SK-N-SH (cell line): ENCODE measurements at regions not wholly inside any gene's neighbourhood (a gene's known extent, or its start where the extent isn't known, plus 50 kb on each side); places are given as distances from the start of the nearest gene placed in this dataset.

Source experiments
- CTCF ChIA-PET: fragments of 300-600, 350-600 bp; formaldehyde crosslinking; extraction: SDS; loops from one replicate; lab custom pipeline; 2021; lab: Yijun Ruan, JAX
- POLR2A ChIA-PET: fragments of 350-600 bp; sonication (Branson Sonifier 250); formaldehyde crosslinking; extraction: SDS; loops from one replicate; lab custom pipeline; 2020; ENCODE audit warnings: antibody characterized with exemption, inconsistent platforms; lab: Yijun Ruan, JAX
- DNase-seq: peaks from one replicate; pipeline ENCODE4 v3.0.0; 2012
- H2AFZ ChIP-seq: fragments of 200-600 bp; sonication (generic); 2 replicates; pipeline ENCODE4 v1.8.1; 2016; ENCODE audit warnings: antibody characterized with exemption, mild to moderate bottlenecking, low read depth
- H3F3A ChIP-seq: fragments of 200-600 bp; sonication (generic); replicated peaks from 2 replicates; pipeline ENCODE3; 2016; ENCODE audit warnings: antibody characterized with exemption, mild to moderate bottlenecking; ENCODE audit not compliant: insufficient read depth
- H3K27ac ChIP-seq, 2 experiments: fragments of 200-500 bp in 1 of 2; fragments of 200-600 bp in 1 of 2; sonication (Bioruptor generic) in 1 of 2; sonication (generic), shearing (Covaris generic) in 1 of 2; 2 replicates each; pipeline versions ENCODE4 v1.5.1 to v1.6.1; 2014 to 2016; ENCODE audit warnings: low read depth in 2 of 2, inconsistent platforms in 1 of 2, low read length in 1 of 2, mild to moderate bottlenecking in 1 of 2, mixed read lengths in 1 of 2
- H3K27me3 ChIP-seq: fragments of 200-600 bp; sonication (generic), shearing (Covaris generic); 2 replicates; pipeline ENCODE4 v1.6.1; 2016; ENCODE audit warnings: mixed run types; ENCODE audit not compliant: insufficient read depth
- H3K36me3 ChIP-seq, 2 experiments: fragments of 200-500 bp in 1 of 2; fragments of 200-600 bp in 1 of 2; sonication (Bioruptor generic) in 1 of 2; sonication (generic) in 1 of 2; replicated peaks in 1 of 2; 2 replicates each; pipeline versions ENCODE3 to v1.5.1; 2014 to 2016; ENCODE audit warnings: low read length in 1 of 2, mild to moderate bottlenecking in 1 of 2; ENCODE audit not compliant: insufficient read depth in 2 of 2, control insufficient read depth in 1 of 2
- H3K4me1 ChIP-seq, 2 experiments: fragments of 200-500 bp in 1 of 2; fragments of 200-600 bp in 1 of 2; sonication (Bioruptor generic) in 1 of 2; sonication (generic), shearing (Covaris generic) in 1 of 2; 2 replicates each; pipeline versions ENCODE4 v1.5.1 to v1.6.1; 2014 to 2016; ENCODE audit warnings: low read depth in 1 of 2, low read length in 1 of 2, mixed run types in 1 of 2; ENCODE audit not compliant: insufficient read depth in 2 of 2, control insufficient read depth in 1 of 2
- H3K4me2 ChIP-seq: fragments of 200-600 bp; sonication (generic), shearing (Covaris generic); 2 replicates; pipeline ENCODE4 v1.6.1; 2017; ENCODE audit warnings: mixed run types
- H3K4me3 ChIP-seq, 2 experiments: fragments of 200-500 bp in 1 of 2; fragments of 200-600 bp in 1 of 2; sonication (Bioruptor generic) in 1 of 2; sonication (generic), shearing (Covaris generic) in 1 of 2; 2 replicates each; pipeline versions ENCODE4 v1.5.1 to v1.8.1; 2014 to 2016; ENCODE audit warnings: low read depth in 2 of 2, inconsistent platforms in 1 of 2, low read length in 1 of 2, mild to moderate bottlenecking in 1 of 2, mixed read lengths in 1 of 2, moderate library complexity in 1 of 2
- H3K79me2 ChIP-seq: fragments of 200-600 bp; sonication (generic); 2 replicates; pipeline ENCODE4 v1.8.1; 2017; ENCODE audit warnings: mild to moderate bottlenecking; ENCODE audit not compliant: insufficient read depth
- H3K9ac ChIP-seq: fragments of 200-600 bp; sonication (generic); 2 replicates; pipeline ENCODE4 v1.6.1; 2017; ENCODE audit warnings: mixed run types
- H3K9me2 ChIP-seq: fragments of 200-600 bp; sonication (generic); 2 replicates; pipeline ENCODE4 v1.6.1; 2017; ENCODE audit warnings: mixed run types
- H3K9me3 ChIP-seq: fragments of 200-600 bp; sonication (generic); 2 replicates; pipeline ENCODE4 v1.6.1; 2017; ENCODE audit warnings: mixed run types, mild to moderate bottlenecking, moderate library complexity
- H4K20me1 ChIP-seq: fragments of 200-600 bp; sonication (generic); 2 replicates; pipeline ENCODE4 v1.6.1; 2017; ENCODE audit warnings: mild to moderate bottlenecking, mixed run types; ENCODE audit not compliant: insufficient read depth
- CTCF ChIP-seq: fragments of 200-600 bp; sonication (generic); IDR thresholded peaks from 2 replicates; pipeline ENCODE4 v1.6.1; 2017; ENCODE audit warnings: antibody characterized with exemption, mild to moderate bottlenecking, moderate library complexity
- JUND ChIP-seq: IDR thresholded peaks from 2 replicates; pipeline ENCODE4 v1.4.0; 2012
- RAD21 ChIP-seq: IDR thresholded peaks from 2 replicates; pipeline ENCODE4 v1.6.1; 2012; ENCODE audit warnings: mild to moderate bottlenecking, low read length
- RFX5 ChIP-seq: IDR thresholded peaks from 2 replicates; pipeline ENCODE4 v1.6.1; 2012; ENCODE audit warnings: mild to moderate bottlenecking, improper control_type of control experiment, low read length
- TEAD4 ChIP-seq: IDR thresholded peaks from 2 replicates; pipeline ENCODE4 v1.4.0; 2012; ENCODE audit warnings: mild to moderate bottlenecking, borderline replicate concordance; ENCODE audit not compliant: insufficient read depth
- YY1 ChIP-seq: IDR thresholded peaks from 2 replicates; pipeline ENCODE4 v1.4.0; 2012; ENCODE audit warnings: low read depth, mild to moderate bottlenecking
- WGBS: methylation state at CpG from one replicate; pipeline ENCODE4 v1.1.6; 2017; ENCODE audit warnings: low lambda C conversion rate; 5-methylcytosine and 5-hydroxymethylcytosine counted together
- small RNA-seq, 7 experiments: library from RNA; depleted of rRNA; stranded (forward); fragments of <200 nt; gene quantifications; one replicate each; pipeline ENCODE3, GENCODE V24; 2012

GRCh38 chr12:62205346-62205745, 54.9 kb upstream of the USP15 start:
- H2AFZ ChIP-seq: no peak overlapping the region
- no CpG with 5 or more reads among the region's 1 CpG for WGBS
- no peaks in the 10 kb centered on the region for H3K79me2 ChIP-seq
- no peaks in the 10 kb centered on the region for H3K9me2 ChIP-seq
- H3K4me1 ChIP-seq: no peaks in the 10 kb centered on the region
- no peaks in the 10 kb centered on the region for H4K20me1 ChIP-seq
- H3K9ac ChIP-seq: no peak overlapping the region
- no peak overlapping the region for H3K27ac ChIP-seq
- no peaks in the 10 kb centered on the region for H3F3A ChIP-seq
- ChIA-PET POLR2A (no interaction called here), CTCF (no interaction called here)
- H3K4me3 ChIP-seq: no peak overlapping the region
- no peak for DNase-seq
- H3K27me3 ChIP-seq: no peaks in the 10 kb centered on the region
- no peaks in the 10 kb centered on the region for H3K9me3 ChIP-seq
- no peaks in the 10 kb centered on the region for H3K36me3 ChIP-seq
- H3K4me2 ChIP-seq: no peak overlapping the region
- TF ChIP-seq RAD21 (no peak), RFX5 (no peak), JUND (no peak), TEAD4 (no peak)

- Histone ChIP-seq H3K27ac (no peak overlapping the region), H3K79me2 (no peaks in the 10 kb centered on the region), H4K20me1 (no peaks in the 10 kb centered on the region), H3K9me3 (no peaks in the 10 kb centered on the region), H3K4me2 (no peak overlapping the region), H3K36me3 (no peaks in the 10 kb centered on the region), H3K27me3 (no peaks in the 10 kb centered on the region), H3K9ac (no peak overlapping the region), H3K4me3 (no peak overlapping the region), H3F3A (no peaks in the 10 kb centered on the region), H3K4me1 (no peaks in the 10 kb centered on the region), H3K9me2 (no peaks in the 10 kb centered on the region), H2AFZ (no peak overlapping the region)
- POLR2A ChIA-PET: no interaction called here
- no peak for DNase-seq
- CTCF ChIA-PET: interaction anchor here (1.9 to 4.3 kb wide), 3 partner anchors 10 to 53 kb away, joined by 4 to 38 read pairs (median 13); partner anchors contain the start of gene USP15
- 0% methylated on average over 1 of the region's 1 CpG for WGBS
- TF ChIP-seq CTCF (no peak), YY1 (no peak), RFX5 (no peak)
These were observed 53.0 kb upstream of the USP15 start for GRCh38 chr12:62207248-62207647.

Small RNAs in the stretch of these regions (small RNA-seq; reads per million reads assigned to genes)
- gene RF00019 (0 reads per million in 7 experiments), gene RF00413 (0 to 0.11 (median 0) reads per million in 7 experiments)
